NT2/D1 (cell line): ENCODE measurements at regions not wholly inside any gene's neighbourhood (a gene's known extent, or its start where the extent isn't known, plus 50 kb on each side); places are given as distances from the start of the nearest gene placed in this dataset.

Source experiments
- DNase-seq: peaks from one replicate; pipeline ENCODE4 v3.0.0-alpha.2; 2011; ENCODE audit warnings: low read depth, low spot score
- H3K27me3 ChIP-seq: 2 replicates; pipeline ENCODE4 v1.6.0; 2011; ENCODE audit warnings: mild to moderate bottlenecking; ENCODE audit not compliant: insufficient read length, insufficient read depth
- H3K36me3 ChIP-seq: 2 replicates; pipeline ENCODE4 v1.6.1; 2011; ENCODE audit warnings: mild to moderate bottlenecking, low read length, mixed read lengths; ENCODE audit not compliant: insufficient read depth, insufficient read length
- H3K4me1 ChIP-seq: 2 replicates; pipeline ENCODE4 v1.5.1; 2011; ENCODE audit not compliant: insufficient read depth, insufficient read length
- H3K4me3 ChIP-seq: 2 replicates; pipeline ENCODE4 v1.5.1; 2011; ENCODE audit warnings: low read depth; ENCODE audit not compliant: insufficient read length
- H3K9ac ChIP-seq: 2 replicates; pipeline ENCODE4 v1.6.0; 2011; ENCODE audit warnings: low read depth; ENCODE audit not compliant: insufficient read length
- H3K9me3 ChIP-seq: 2 replicates; pipeline ENCODE4 v1.5.1; 2011; ENCODE audit warnings: mild to moderate bottlenecking, low read length; ENCODE audit not compliant: insufficient read depth
- SUZ12 ChIP-seq: IDR thresholded peaks from 2 replicates; pipeline ENCODE4 v1.6.1; 2011; ENCODE audit not compliant: insufficient read length, insufficient read depth; ENCODE audit errors: extremely low read depth
- YY1 ChIP-seq: IDR thresholded peaks from 2 replicates; pipeline ENCODE4 v1.6.1; 2011; ENCODE audit not compliant: insufficient read length, insufficient read depth
- ZNF274 ChIP-seq: IDR thresholded peaks from 2 replicates; pipeline ENCODE4 v1.6.1; 2011; ENCODE audit warnings: mild to moderate bottlenecking, low read depth, low read length

GRCh38 chr4:45409536-45409935 is 683.2 kb upstream of the GNPDA2 start:
- H3K36me3 ChIP-seq = no peaks in the 10 kb centered on the region
- TF ChIP-seq YY1 = no peak
- no peak for TF ChIP-seq ZNF274
- TF ChIP-seq SUZ12 = no peak
- DNase-seq = no peak

DNA sequence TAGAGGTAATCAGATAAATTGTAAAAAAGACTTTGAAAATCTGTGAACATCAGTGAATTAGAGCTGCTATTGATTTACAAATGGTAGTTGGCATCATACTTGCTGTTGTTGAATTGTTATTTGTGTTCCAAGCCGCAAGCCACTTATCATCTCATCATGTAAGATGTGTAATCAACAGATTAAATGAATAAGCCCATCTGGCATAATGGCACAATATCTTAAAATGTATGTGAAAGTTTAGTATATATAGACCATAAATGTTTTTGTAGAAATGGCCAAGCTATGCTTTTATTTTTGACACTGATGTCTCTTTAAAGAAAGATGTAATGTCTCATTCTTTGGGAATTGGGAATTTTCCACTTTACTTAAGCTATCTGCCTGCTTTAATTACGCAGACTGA is 682.6 kb upstream of the GNPDA2 start:
- H3K36me3 ChIP-seq = no peaks in the 10 kb centered on the region
- no peaks in the 10 kb centered on the region for H3K9me3 ChIP-seq
- TF ChIP-seq YY1 (no peak), SUZ12 (no peak), ZNF274 (no peak)
- H3K4me3 ChIP-seq = no peak overlapping the region
- no peak overlapping the region for H3K9ac ChIP-seq
- H3K4me1 ChIP-seq = no peaks in the 10 kb centered on the region
- DNase-seq = no peak
- no peaks in the 10 kb centered on the region for H3K27me3 ChIP-seq

More at GRCh38 chr4:45409536-45409935, 683.2 kb upstream of the GNPDA2 start:
- no peak overlapping the region for H3K4me3 ChIP-seq
- no peaks in the 10 kb centered on the region for H3K27me3 ChIP-seq
- H3K4me1 ChIP-seq = no peaks in the 10 kb centered on the region
- no peak overlapping the region for H3K9ac ChIP-seq
- H3K9me3 ChIP-seq = no peaks in the 10 kb centered on the region

- no peak overlapping the region for H3K9ac ChIP-seq
- no peak overlapping the region for H3K4me3 ChIP-seq
- H3K27me3 ChIP-seq = no peaks in the 10 kb centered on the region
- no peak for TF ChIP-seq YY1
- no peak for TF ChIP-seq ZNF274
- no peak for TF ChIP-seq SUZ12
- DNase-seq = no peak
- no peaks in the 10 kb centered on the region for H3K4me1 ChIP-seq
- no peaks in the 10 kb centered on the region for H3K36me3 ChIP-seq
- H3K9me3 ChIP-seq = no peaks in the 10 kb centered on the region
These were observed 672.8 kb upstream of the GNPDA2 start for GRCh38 chr4:45399116-45399515.

GRCh38 chr4:45385306-45385705 is 659.0 kb upstream of the GNPDA2 start:
- Histone ChIP-seq H3K4me3 (no peak overlapping the region), H3K36me3 (no peaks in the 10 kb centered on the region), H3K4me1 (no peaks in the 10 kb centered on the region), H3K27me3 (no peaks in the 10 kb centered on the region), H3K9ac (no peak overlapping the region), H3K9me3 (no peaks in the 10 kb centered on the region)
- TF ChIP-seq SUZ12 = no peak
- TF ChIP-seq YY1 = no peak
- no peak for TF ChIP-seq ZNF274
- DNase-seq = no peak

DNA sequence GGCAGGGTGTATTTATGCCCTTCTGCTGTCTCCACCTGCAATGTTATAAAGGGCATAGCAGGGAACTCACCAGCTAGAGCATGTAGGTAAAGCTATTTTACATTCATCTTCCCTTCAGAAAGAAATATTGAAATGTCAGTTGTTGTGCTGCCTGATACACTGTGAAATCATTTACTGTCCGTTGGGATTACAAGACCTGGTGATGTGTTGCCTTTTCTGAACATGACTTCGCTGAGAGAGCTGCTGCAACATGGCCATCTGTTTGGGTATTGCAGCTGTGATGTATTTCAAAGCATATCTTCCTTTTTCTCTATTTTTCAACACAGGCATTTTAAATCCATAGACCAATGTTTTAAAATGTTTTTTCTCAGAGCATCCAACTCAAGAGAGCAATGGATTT is 644.1 kb upstream of the GNPDA2 start:
- Histone ChIP-seq H3K4me1 (no peaks in the 10 kb centered on the region), H3K9me3 (no peaks in the 10 kb centered on the region), H3K36me3 (no peaks in the 10 kb centered on the region), H3K27me3 (no peaks in the 10 kb centered on the region), H3K4me3 (no peak overlapping the region), H3K9ac (no peak overlapping the region)
- no peak for DNase-seq
- no peak for TF ChIP-seq YY1
- TF ChIP-seq ZNF274 = no peak
- TF ChIP-seq SUZ12 = no peak

DNA sequence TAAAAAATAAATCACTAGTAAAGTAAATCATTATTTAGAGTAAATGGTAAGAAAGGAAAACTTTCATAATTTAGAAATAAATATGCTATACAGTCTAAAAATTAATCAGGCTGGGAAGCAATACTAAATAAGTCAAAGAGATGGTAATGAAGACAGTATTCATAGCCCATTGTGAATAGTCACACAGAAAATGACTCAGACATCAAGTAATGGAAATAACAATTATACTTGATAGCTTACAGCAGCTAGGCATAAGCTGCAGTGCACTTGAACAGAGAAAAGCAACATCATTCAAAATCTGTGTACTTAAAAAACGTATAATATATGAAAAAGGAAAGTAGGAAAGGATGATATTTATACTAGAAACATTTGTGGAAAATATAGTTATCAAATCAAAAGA is 642.5 kb upstream of the GNPDA2 start:
- Histone ChIP-seq H3K9me3 (no peaks in the 10 kb centered on the region), H3K9ac (no peak overlapping the region), H3K4me1 (no peaks in the 10 kb centered on the region), H3K4me3 (no peak overlapping the region), H3K36me3 (no peaks in the 10 kb centered on the region), H3K27me3 (no peaks in the 10 kb centered on the region)
- TF ChIP-seq SUZ12 = no peak
- no peak for TF ChIP-seq ZNF274
- no peak for TF ChIP-seq YY1
- DNase-seq = no peak

DNA sequence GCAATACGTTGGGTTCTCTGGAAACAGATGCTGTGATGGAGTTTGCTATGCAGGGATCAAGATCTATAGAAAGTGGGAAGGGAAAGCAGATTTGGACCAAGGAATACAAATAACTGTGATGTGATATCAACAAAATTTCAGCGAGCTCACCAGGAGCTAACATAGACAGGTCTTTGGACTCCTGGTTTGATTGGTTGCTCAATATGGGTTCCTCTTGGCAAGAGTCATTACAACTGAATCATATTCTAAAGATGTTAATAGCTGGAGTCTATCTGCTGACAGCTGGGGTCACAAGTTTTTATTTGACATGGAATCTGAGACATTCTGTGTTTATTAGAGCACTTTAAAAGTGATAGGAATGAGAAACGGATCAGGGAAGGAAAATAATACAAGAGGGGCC is 637.6 kb upstream of the GNPDA2 start:
- H3K9me3 ChIP-seq = peaks cover 23% of the 10 kb centered on the region
- DNase-seq = no peak
- no peak overlapping the region for H3K4me3 ChIP-seq
- no peaks in the 10 kb centered on the region for H3K27me3 ChIP-seq
- TF ChIP-seq ZNF274 = no peak
- no peak for TF ChIP-seq YY1
- TF ChIP-seq SUZ12 = no peak
- no peaks in the 10 kb centered on the region for H3K4me1 ChIP-seq
- no peaks in the 10 kb centered on the region for H3K36me3 ChIP-seq
- no peak overlapping the region for H3K9ac ChIP-seq
